T-cell (primary cell): ENCODE measurements at regions not wholly inside any gene's neighbourhood (a gene's known extent, or its start where the extent isn't known, plus 50 kb on each side); places are given as distances from the start of the nearest gene placed in this dataset.

ENCODE experiments used
- ATAC-seq, 4 experiments: fragments of 200-7000 bp in 3 of 4; fragments of 150-1000 bp in 1 of 4; cut with Tn5 transposase; replicated peaks in 1 of 4; 1 replicate in 3 of 4; 2 replicates in 1 of 4; pipeline ENCODE4 v1.10.0; 2021; ENCODE audit warnings: moderate library complexity in 3 of 4, mild to moderate bottlenecking in 2 of 4, moderate number of reproducible peaks in 1 of 4
- CTCF ChIA-PET, 2 donors: fragments of 300-600 bp; sonication (Branson Sonifier 250); formaldehyde crosslinking; loops; one replicate each; lab custom pipeline; 2022; ENCODE audit warnings: antibody characterized with exemption in 2 of 2; lab: Charles Lee
- POLR2A ChIA-PET, 2 donors: fragments of 300-600 bp; sonication (Branson Sonifier 250); formaldehyde crosslinking; loops; one replicate each; lab custom pipeline; 2022; ENCODE audit warnings: antibody characterized with exemption in 2 of 2; lab: Charles Lee
- DNase-seq, 35 experiments: peaks; one replicate each; pipeline versions ENCODE4 v3.0.0 to v3.0.0-alpha.2; 2013 to 2023
- H3K27ac ChIP-seq: one replicate; pipeline ENCODE4 v1.5.1; 2013; ENCODE audit warnings: low read length
- H3K27me3 ChIP-seq, 2 experiments: replicated peaks in 1 of 2; 1 replicate in 1 of 2; 2 replicates in 1 of 2; pipeline versions ENCODE4 v1.6.1 to v1.7.0; 2013; ENCODE audit warnings: low read length in 1 of 2, mixed read lengths in 1 of 2; ENCODE audit not compliant: control insufficient read depth in 2 of 2, insufficient read depth in 2 of 2; ENCODE audit errors: extremely low read depth in 1 of 2
- H3K36me3 ChIP-seq, 2 donors: 1 replicate in 1 of 2; 2 replicates in 1 of 2; pipeline versions ENCODE4 v1.6.1 to v1.7.0; 2013; ENCODE audit warnings: low read length in 1 of 2; ENCODE audit not compliant: control insufficient read depth in 2 of 2, insufficient read depth in 1 of 2; ENCODE audit errors: extremely low read depth in 1 of 2
- H3K4me1 ChIP-seq, 2 experiments: 1 replicate in 1 of 2; 2 replicates in 1 of 2; pipeline versions ENCODE4 v1.6.1 to v1.7.0; 2013; ENCODE audit warnings: low read length in 2 of 2, mixed read lengths in 1 of 2; ENCODE audit not compliant: insufficient read depth in 2 of 2, control insufficient read depth in 1 of 2; ENCODE audit errors: extremely low read depth in 1 of 2
- H3K4me3 ChIP-seq, 2 donors: 1 replicate in 1 of 2; 2 replicates in 1 of 2; pipeline versions ENCODE4 v1.5.1 to v1.7.0; 2013; ENCODE audit warnings: mild to moderate bottlenecking in 2 of 2, low read length in 1 of 2, moderate library complexity in 1 of 2; ENCODE audit not compliant: control insufficient read depth in 1 of 2; ENCODE audit errors: extremely low read depth in 1 of 2
- H3K9me3 ChIP-seq: 2 replicates; pipeline ENCODE4 v1.7.0; 2013
- H3K27ac Mint-ChIP-seq, 2 donors: one replicate each; pipeline ENCODE4 v1.8.0; 2020 to 2021; ENCODE audit warnings: mild to moderate bottlenecking in 2 of 2, mixed read lengths in 2 of 2
- H3K27me3 Mint-ChIP-seq, 2 donors: one replicate each; pipeline ENCODE4 v1.8.0; 2021 to 2022; ENCODE audit warnings: mixed read lengths in 2 of 2
- H3K36me3 Mint-ChIP-seq: one replicate; pipeline ENCODE4 v1.8.0; 2021; ENCODE audit warnings: mixed read lengths
- H3K4me1 Mint-ChIP-seq, 3 donors: one replicate each; pipeline ENCODE4 v1.8.0; 2020 to 2022; ENCODE audit warnings: mixed read lengths in 3 of 3, mild to moderate bottlenecking in 1 of 3
- H3K4me3 Mint-ChIP-seq, 3 donors: one replicate each; pipeline ENCODE4 v1.8.0; 2020 to 2022; ENCODE audit warnings: mild to moderate bottlenecking in 3 of 3, mixed read lengths in 3 of 3, moderate library complexity in 3 of 3
- H3K9me3 Mint-ChIP-seq, 3 donors: one replicate each; pipeline ENCODE4 v1.8.0; 2020 to 2022; ENCODE audit warnings: mixed read lengths in 3 of 3
- WGBS: methylation state at CpG from one replicate; pipeline ENCODE4 v1.1.5; 2013; ENCODE audit warnings: missing lambda C conversion rate; ENCODE audit not compliant: insufficient coverage; 5-methylcytosine and 5-hydroxymethylcytosine counted together

- CTCF ChIA-PET: no interaction called here
- H3K4me3 Mint-ChIP-seq: no peak overlapping the region
These were observed 772.2 kb upstream of the SGO1 start for GRCh38 chr3:20958161-20958560.

GRCh38 chr3:20945892-20946291 is 759.9 kb upstream of the SGO1 start:
- no peaks in the 10 kb centered on the region for H3K4me1 Mint-ChIP-seq
- POLR2A ChIA-PET: no interaction called here
- no peak overlapping the region for H3K4me3 ChIP-seq
- DNase-seq (no peak), ATAC-seq (no peak)
- H3K9me3 Mint-ChIP-seq: peaks cover 26 to 43% (median 27%) of the 10 kb centered on the region in 3 donors
- H3K36me3 ChIP-seq: no peaks in the 10 kb centered on the region
- H3K27ac ChIP-seq: no peak overlapping the region
- H3K9me3 ChIP-seq: no peaks in the 10 kb centered on the region
- H3K4me1 ChIP-seq: no peaks in the 10 kb centered on the region
- no peaks in the 10 kb centered on the region for H3K27me3 Mint-ChIP-seq
- H3K27me3 ChIP-seq: no peaks in the 10 kb centered on the region
- CTCF ChIA-PET: no interaction called here
- no peak overlapping the region for H3K4me3 Mint-ChIP-seq
- no peak overlapping the region for H3K27ac Mint-ChIP-seq
- no peaks in the 10 kb centered on the region for H3K36me3 Mint-ChIP-seq

More at GRCh38 chr3:20958161-20958560, 772.2 kb upstream of the SGO1 start:
- no peak overlapping the region for H3K27ac ChIP-seq
- H3K9me3 ChIP-seq: no peaks in the 10 kb centered on the region
- H3K36me3 ChIP-seq: no peaks in the 10 kb centered on the region
- POLR2A ChIA-PET: no interaction called here
- ATAC-seq (no peak), DNase-seq (no peak)
- Mint-ChIP-seq H3K9me3 (peaks cover 3 to 29% (median 22%) of the 10 kb centered on the region in 3 donors), H3K27me3 (no peaks in the 10 kb centered on the region), H3K27ac (no peak overlapping the region), H3K4me1 (no peaks in the 10 kb centered on the region), H3K36me3 (no peaks in the 10 kb centered on the region)
- WGBS: 88% methylated on average over 1 of the region's 1 CpG
- no peaks in the 10 kb centered on the region for H3K27me3 ChIP-seq
- H3K4me1 ChIP-seq: no peaks in the 10 kb centered on the region
- no peak overlapping the region for H3K4me3 ChIP-seq

- ChIA-PET POLR2A (no interaction called here), CTCF (no interaction called here)
- H3K36me3 ChIP-seq: no peaks in the 10 kb centered on the region
- H3K27me3 ChIP-seq: no peaks in the 10 kb centered on the region
- Mint-ChIP-seq H3K27me3 (no peaks in the 10 kb centered on the region), H3K4me3 (no peak overlapping the region), H3K36me3 (no peaks in the 10 kb centered on the region), H3K27ac (no peak overlapping the region), H3K4me1 (no peaks in the 10 kb centered on the region), H3K9me3 (peaks cover 11 to 42% (median 20%) of the 10 kb centered on the region in 3 donors)
- DNase-seq (no peak), ATAC-seq (no peak)
- no peaks in the 10 kb centered on the region for H3K4me1 ChIP-seq
- 100% methylated on average over 1 of the region's 2 CpGs for WGBS
- no peak overlapping the region for H3K27ac ChIP-seq
- no peaks in the 10 kb centered on the region for H3K9me3 ChIP-seq
- H3K4me3 ChIP-seq: no peak overlapping the region
These were observed 749.8 kb upstream of the SGO1 start for GRCh38 chr3:20935791-20936190.

DNA sequence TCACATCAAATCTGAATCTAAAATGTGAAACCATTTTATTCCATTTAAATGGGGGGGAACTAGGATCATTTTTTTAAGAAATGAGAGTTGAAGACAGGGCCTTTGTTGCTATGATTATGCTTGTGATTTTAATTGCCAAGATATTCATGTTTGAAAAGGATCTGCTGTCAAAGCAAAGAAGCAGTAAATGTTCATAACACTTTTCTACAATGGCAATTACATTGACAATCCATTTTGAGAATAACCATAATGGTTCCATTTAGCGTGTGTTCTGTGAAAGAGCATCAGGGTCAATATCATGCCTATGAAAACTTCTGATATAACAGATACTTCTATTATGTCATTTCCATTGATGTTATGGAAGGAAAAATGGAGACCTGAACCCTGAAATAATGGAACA is 745.8 kb upstream of the SGO1 start:
- no peaks in the 10 kb centered on the region for H3K36me3 ChIP-seq
- Mint-ChIP-seq H3K27ac (no peak overlapping the region), H3K36me3 (no peaks in the 10 kb centered on the region), H3K4me1 (no peaks in the 10 kb centered on the region), H3K27me3 (no peaks in the 10 kb centered on the region), H3K4me3 (no peak overlapping the region), H3K9me3 (peaks cover 12 to 49% (median 28%) of the 10 kb centered on the region in 3 donors)
- DNase-seq (no peak), ATAC-seq (no peak)
- CTCF ChIA-PET: no interaction called here
- no peak overlapping the region for H3K27ac ChIP-seq
- H3K27me3 ChIP-seq: no peaks in the 10 kb centered on the region
- no peak overlapping the region for H3K4me3 ChIP-seq
- no peaks in the 10 kb centered on the region for H3K4me1 ChIP-seq
- no peaks in the 10 kb centered on the region for H3K9me3 ChIP-seq
- WGBS: no CpG with 5 or more reads among the region's 1 CpG
- POLR2A ChIA-PET: interaction anchor here in 1 of 2 donors (0.6 kb wide), 1 partner anchor 51 kb away, joined by 3 read pairs; no protein-coding TSS in a partner anchor

DNA sequence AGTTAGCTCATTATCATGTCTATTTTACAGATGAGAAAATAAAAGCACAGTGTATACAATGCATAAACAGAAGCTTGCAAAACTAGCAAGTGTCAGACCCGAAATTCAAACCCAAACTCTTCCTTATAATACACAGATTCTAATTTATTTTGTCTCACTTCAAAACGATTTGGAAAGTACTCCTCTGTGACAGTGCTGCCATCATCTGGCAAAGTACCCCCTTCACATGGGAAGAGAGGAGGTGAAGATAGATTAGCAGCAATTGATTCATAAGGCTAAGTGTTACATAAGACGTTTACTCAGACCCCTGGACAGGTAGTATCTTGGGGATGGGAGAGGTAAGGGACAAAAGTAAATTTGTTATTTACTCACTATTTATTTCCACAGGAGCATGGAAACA is 744.0 kb upstream of the SGO1 start:
- Histone ChIP-seq H3K36me3 (no peaks in the 10 kb centered on the region), H3K4me1 (no peaks in the 10 kb centered on the region), H3K9me3 (no peaks in the 10 kb centered on the region), H3K27me3 (no peaks in the 10 kb centered on the region), H3K4me3 (no peak overlapping the region), H3K27ac (no peak overlapping the region)
- H3K4me1 Mint-ChIP-seq: no peaks in the 10 kb centered on the region
- no peak for DNase-seq
- H3K9me3 Mint-ChIP-seq: peaks cover 15 to 59% (median 26%) of the 10 kb centered on the region in 3 donors
- ChIA-PET CTCF (no interaction called here), POLR2A (interaction anchor here in 1 of 2 donors (0.6 kb wide), 1 partner anchor 37 kb away, joined by 4 read pairs; no protein-coding TSS in a partner anchor)
- WGBS: no CpG with 5 or more reads among the region's 3 CpGs
- no peak overlapping the region for H3K27ac Mint-ChIP-seq
- ATAC-seq: no peak
- no peak overlapping the region for H3K4me3 Mint-ChIP-seq
- H3K36me3 Mint-ChIP-seq: no peaks in the 10 kb centered on the region
- H3K27me3 Mint-ChIP-seq: no peaks in the 10 kb centered on the region

DNA sequence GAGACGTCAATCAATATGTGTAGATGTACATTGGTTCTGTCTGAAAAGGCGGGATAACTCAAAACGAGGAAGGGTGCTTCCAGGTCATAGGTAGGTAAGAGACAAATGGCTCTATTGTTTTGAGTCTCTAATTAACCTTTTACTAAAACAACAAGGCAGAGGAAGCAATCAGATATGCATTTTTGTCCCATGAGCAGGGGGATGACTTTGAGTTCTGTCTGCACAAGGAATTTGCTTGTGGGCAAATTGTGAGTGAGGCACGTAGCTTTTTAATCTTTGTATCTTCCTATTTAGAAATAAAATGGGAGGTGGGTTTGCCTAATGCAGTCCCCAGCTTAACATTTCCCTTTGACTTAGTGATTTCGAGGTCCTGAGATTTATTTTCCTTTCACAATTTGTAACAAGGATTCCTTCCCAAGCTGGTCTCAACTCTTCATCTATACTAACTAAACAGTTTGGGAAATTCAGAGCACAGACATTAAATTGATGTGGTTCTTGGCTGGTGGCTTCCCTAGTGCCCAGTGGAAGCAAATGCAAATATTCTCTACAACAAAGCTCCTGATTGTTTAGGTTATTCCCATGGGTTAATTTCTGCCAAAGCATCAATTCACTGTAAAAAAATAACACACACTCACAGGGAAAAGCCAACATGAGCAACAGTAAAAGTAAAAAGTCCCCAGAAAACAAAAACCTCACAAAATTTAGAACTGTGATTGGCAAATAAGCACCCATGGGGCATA is 738.8 kb upstream of the SGO1 start:
- ATAC-seq (no peak), DNase-seq (no peak)
- H3K4me3 ChIP-seq: no peak overlapping the region
- H3K36me3 ChIP-seq: no peaks in the 10 kb centered on the region
- Mint-ChIP-seq H3K27me3 (no peaks in the 10 kb centered on the region), H3K36me3 (no peaks in the 10 kb centered on the region), H3K4me3 (no peak overlapping the region), H3K27ac (no peak overlapping the region), H3K4me1 (no peaks in the 10 kb centered on the region), H3K9me3 (peaks cover 23 to 61% (median 38%) of the 10 kb centered on the region in 3 donors)
- ChIA-PET POLR2A (no interaction called here), CTCF (no interaction called here)
- no peaks in the 10 kb centered on the region for H3K4me1 ChIP-seq
- H3K9me3 ChIP-seq: no peaks in the 10 kb centered on the region
- no peak overlapping the region for H3K27ac ChIP-seq
- WGBS: no CpG with 5 or more reads among the region's 5 CpGs
- H3K27me3 ChIP-seq: no peaks in the 10 kb centered on the region
